ENCODE measurements at regions not wholly inside any gene's neighbourhood (a gene's known extent, or its start where the extent isn't known, plus 50 kb on each side); places are given as distances from the start of the nearest gene placed in this dataset.

GRCh38 chr16:13672196-13672595, 247.8 kb upstream of the ERCC4 start:
- in situ Hi-C loops (cut with HindIII; ENCODE audit: low sequenced_read_pairs) = no loop called here
- H3K4me3 ChIP-seq (ENCODE audit: low read depth, low read length) = no peak overlapping the region
- no peak for TF ChIP-seq CTCF (IDR thresholded peaks at IDR 0.05; ENCODE audit: low read depth, low read length, missing control alignments)
- no peak for DNase-seq (ENCODE audit: low read depth)

DNA sequence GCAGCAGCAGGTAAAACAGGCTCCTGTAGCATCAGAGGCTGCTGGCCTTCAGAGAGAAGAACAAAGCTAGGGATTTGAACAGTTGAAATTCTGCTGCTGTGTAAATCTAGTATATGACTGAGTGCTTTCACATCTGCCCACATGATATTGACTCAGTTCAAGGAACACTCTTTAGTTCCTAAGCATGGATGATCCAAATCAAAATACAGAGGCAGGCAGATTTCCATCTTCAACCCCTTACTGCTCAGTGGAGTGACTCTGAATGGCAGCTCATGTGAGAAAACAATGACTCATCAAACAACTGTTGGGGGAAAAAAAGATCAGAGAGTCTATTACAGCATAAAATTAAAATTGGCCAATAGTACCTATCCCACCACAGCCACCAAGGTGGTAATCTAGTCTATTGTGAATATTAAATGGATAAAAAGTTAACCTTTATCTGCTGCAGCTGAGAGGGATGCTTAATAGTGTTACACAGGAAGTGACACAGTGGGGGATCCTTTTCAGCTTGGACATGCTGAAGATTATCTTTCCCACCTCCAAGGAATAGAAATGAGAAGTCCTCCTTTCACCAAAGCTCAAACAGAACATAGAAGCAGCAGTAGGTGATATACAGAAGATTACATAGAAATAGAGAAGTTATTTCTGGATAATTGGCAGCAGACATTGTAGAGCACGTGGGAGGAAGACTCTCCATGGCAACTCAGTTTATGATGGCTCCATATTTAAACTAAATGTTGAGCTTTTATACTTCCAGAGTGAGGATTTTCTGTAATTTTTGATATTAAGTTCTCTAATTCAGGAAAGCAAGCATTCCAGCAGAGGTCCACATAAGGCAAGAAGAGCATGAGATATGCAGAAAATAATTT, 239.7 kb upstream of the ERCC4 start:
- in situ Hi-C loops (cut with HindIII; ENCODE audit: low sequenced_read_pairs) = no loop called here
- DNase-seq (ENCODE audit: low read depth) = no peak
- no peak overlapping the region for H3K4me3 ChIP-seq (ENCODE audit: low read depth, low read length)
- TF ChIP-seq CTCF (IDR thresholded peaks at IDR 0.05; ENCODE audit: low read depth, low read length, missing control alignments) = no peak

GRCh38 chr16:13684819-13685563, 235.0 kb upstream of the ERCC4 start:
- no peak overlapping the region for H3K4me3 ChIP-seq (ENCODE audit: low read depth, low read length)
- no peak for DNase-seq (ENCODE audit: low read depth)
- TF ChIP-seq CTCF (IDR thresholded peaks at IDR 0.05; ENCODE audit: low read depth, low read length, missing control alignments) = no peak
- in situ Hi-C loops (cut with HindIII; ENCODE audit: low sequenced_read_pairs) = no loop called here

GRCh38 chr16:13696017-13696416, 223.9 kb upstream of the ERCC4 start:
- no peak overlapping the region for H3K4me3 ChIP-seq (ENCODE audit: low read depth, low read length)

GRCh38 chr16:13697013-13697412, 222.9 kb upstream of the ERCC4 start:
- no peak for TF ChIP-seq CTCF (IDR thresholded peaks at IDR 0.05; ENCODE audit: low read depth, low read length, missing control alignments)
- DNase-seq (ENCODE audit: low read depth) = no peak
- no peak overlapping the region for H3K4me3 ChIP-seq (ENCODE audit: low read depth, low read length)
- in situ Hi-C loops (cut with HindIII; ENCODE audit: low sequenced_read_pairs) = no loop called here

More at GRCh38 chr16:13696017-13696416, 223.9 kb upstream of the ERCC4 start:
- TF ChIP-seq CTCF (IDR thresholded peaks at IDR 0.05; ENCODE audit: low read depth, low read length, missing control alignments) = no peak
- no peak for DNase-seq (ENCODE audit: low read depth)
- in situ Hi-C loops (cut with HindIII; ENCODE audit: low sequenced_read_pairs) = no loop called here

DNA sequence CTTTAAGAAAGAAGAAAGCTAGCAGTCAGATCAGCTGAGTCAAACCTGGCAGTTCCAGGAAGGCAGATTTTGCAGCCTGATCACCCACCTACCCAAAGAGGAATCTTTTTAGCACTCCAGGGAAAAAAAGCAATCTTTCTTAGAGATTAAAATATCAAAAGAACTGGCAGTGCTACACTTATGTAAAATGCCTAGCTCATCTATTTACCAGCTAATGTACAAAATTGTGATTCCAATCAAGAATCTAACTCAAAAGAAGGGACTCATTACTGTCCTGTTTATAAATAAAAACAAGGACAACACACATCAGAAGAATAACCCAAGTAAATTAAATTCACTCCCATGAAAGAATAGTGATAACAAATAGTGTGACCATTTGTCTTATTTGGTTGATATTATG, 222.4 kb upstream of the ERCC4 start:
- no peak overlapping the region for H3K4me3 ChIP-seq (ENCODE audit: low read depth, low read length)
- DNase-seq (ENCODE audit: low read depth) = no peak
- in situ Hi-C loops (cut with HindIII; ENCODE audit: low sequenced_read_pairs) = no loop called here
- no peak for TF ChIP-seq CTCF (IDR thresholded peaks at IDR 0.05; ENCODE audit: low read depth, low read length, missing control alignments)
